HCT116 (cell line): ENCODE measurements at regions not wholly inside any gene's neighbourhood (a gene's known extent, or its start where the extent isn't known, plus 50 kb on each side); places are given as distances from the start of the nearest gene placed in this dataset.

Experiments
- ELF1 ChIP-seq: IDR thresholded peaks from 2 replicates; pipeline ENCODE4 v1.6.1; 2012; ENCODE audit warnings: low read depth, borderline replicate concordance
- FOSL1 ChIP-seq: IDR thresholded peaks from 2 replicates; pipeline ENCODE4 v1.6.1; 2012; ENCODE audit warnings: low read depth
- SIN3A ChIP-seq: IDR thresholded peaks from 2 replicates; pipeline ENCODE4 v1.6.1; 2012; ENCODE audit warnings: low read depth
- TCF7L2 ChIP-seq: IDR thresholded peaks from 2 replicates; pipeline ENCODE4 v1.7.0; 2011; ENCODE audit warnings: borderline replicate concordance, inconsistent platforms; ENCODE audit not compliant: insufficient read depth, insufficient read length; ENCODE audit errors: extremely low read depth
- TF ChIP-seq, protein P1 (sequence below), 3 experiments: fragments of 200-600 bp in 1 of 3; sonication (generic) in 1 of 3; IDR thresholded peaks in 2 of 3; conservative IDR thresholded peaks in 1 of 3; 2 replicates each; pipeline ENCODE4 v1.5.1; 2012 to 2017; ENCODE audit warnings: low read depth in 2 of 3, low read length in 2 of 3, antibody characterized with exemption in 1 of 3, borderline replicate concordance in 1 of 3, control low read depth in 1 of 3, mild to moderate bottlenecking in 1 of 3, mixed read lengths in 1 of 3, mixed run types in 1 of 3, moderate library complexity in 1 of 3; ENCODE audit not compliant: insufficient read depth in 1 of 3

DNA sequence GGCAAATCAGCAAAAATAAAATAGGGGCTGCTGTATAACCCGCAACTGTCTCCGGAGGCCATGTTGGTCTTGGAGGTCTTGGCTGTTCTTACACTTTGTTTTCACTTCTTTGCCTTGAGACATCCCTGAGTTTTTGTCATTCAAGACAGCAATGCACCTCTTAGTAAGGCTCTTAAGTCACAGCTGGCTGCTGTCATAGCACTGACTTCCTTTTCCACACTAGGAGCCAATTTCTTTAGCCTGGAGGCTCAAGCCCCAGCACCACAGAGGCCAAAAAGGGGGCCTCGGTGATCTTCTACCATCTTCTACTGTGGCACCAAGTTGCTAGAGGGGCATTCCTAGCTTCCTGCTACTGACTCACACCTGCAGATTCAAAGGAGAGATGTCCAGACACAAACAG is 536.3 kb downstream of the CDH26 start:
- TF ChIP-seq, protein P1, sequence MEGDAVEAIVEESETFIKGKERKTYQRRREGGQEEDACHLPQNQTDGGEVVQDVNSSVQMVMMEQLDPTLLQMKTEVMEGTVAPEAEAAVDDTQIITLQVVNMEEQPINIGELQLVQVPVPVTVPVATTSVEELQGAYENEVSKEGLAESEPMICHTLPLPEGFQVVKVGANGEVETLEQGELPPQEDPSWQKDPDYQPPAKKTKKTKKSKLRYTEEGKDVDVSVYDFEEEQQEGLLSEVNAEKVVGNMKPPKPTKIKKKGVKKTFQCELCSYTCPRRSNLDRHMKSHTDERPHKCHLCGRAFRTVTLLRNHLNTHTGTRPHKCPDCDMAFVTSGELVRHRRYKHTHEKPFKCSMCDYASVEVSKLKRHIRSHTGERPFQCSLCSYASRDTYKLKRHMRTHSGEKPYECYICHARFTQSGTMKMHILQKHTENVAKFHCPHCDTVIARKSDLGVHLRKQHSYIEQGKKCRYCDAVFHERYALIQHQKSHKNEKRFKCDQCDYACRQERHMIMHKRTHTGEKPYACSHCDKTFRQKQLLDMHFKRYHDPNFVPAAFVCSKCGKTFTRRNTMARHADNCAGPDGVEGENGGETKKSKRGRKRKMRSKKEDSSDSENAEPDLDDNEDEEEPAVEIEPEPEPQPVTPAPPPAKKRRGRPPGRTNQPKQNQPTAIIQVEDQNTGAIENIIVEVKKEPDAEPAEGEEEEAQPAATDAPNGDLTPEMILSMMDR (IDR thresholded peaks at IDR 0.05 in 2 of 3, conservative IDR thresholded peaks at IDR 0.05 in 1 of 3; ENCODE audit: borderline replicate concordance in 1 of 3, insufficient read depth in 1 of 3, low read depth in 2 of 3, low read length in 2 of 3), result no peak
- TF ChIP-seq SIN3A, result no peak
- no peak for TF ChIP-seq ELF1
- TF ChIP-seq TCF7L2, result no peak
- no peak for TF ChIP-seq FOSL1
